ENCODE measurements at regions not wholly inside any gene's neighbourhood (a gene's known extent, or its start where the extent isn't known, plus 50 kb on each side); places are given as distances from the start of the nearest gene placed in this dataset.
A peak's percentile ranks its signal among the peaks of the same experiment; 100 is the strongest.

GRCh38 chr11:128288368-128288767 lies 299.0 kb downstream of the ETS1 start:
- ChIA-PET CTCF (interaction anchor here (1.2 to 9.6 kb wide), 5 partner anchors 35 to 343 kb away, joined by 3 to 148 read pairs (median 8); no protein-coding TSS in a partner anchor), POLR2A (interaction anchor here (0.6 to 21.1 kb wide), 8 partner anchors 17 to 342 kb away, joined by 3 to 691 read pairs (median 49); no protein-coding TSS in a partner anchor)
- peaks cover 66 to 69% of the 10 kb centered on the region in 2 donors for H3K4me1 ChIP-seq (ENCODE audit: control insufficient read depth in 2 of 2, insufficient read depth in 2 of 2, low read length in 2 of 2)
- peak overlapping the region; percentile 42 to 100 (median 97) for H3K27ac Mint-ChIP-seq
- no peaks in the 10 kb centered on the region for H3K27me3 Mint-ChIP-seq
- peaks cover 0 to 20% (median 5%) of the 10 kb centered on the region in 5 donors for H3K36me3 Mint-ChIP-seq
- peaks cover 57 to 95% (median 83%) of the 10 kb centered on the region in 7 donors for H3K4me1 Mint-ChIP-seq
- ATAC-seq (no peak), DNase-seq (no peak)
- H3K4me3 ChIP-seq (ENCODE audit: low read length) = no peak overlapping the region
- H3K4me3 Mint-ChIP-seq = peak overlapping the region in 1 of 10 donors; percentile 6
- H3K9me3 ChIP-seq (ENCODE audit: control insufficient read depth in 2 of 3, low read length in 3 of 3) = no peaks in the 10 kb centered on the region
- intact Hi-C loops (cut with micrococcal nuclease) = loop anchor here in 1 of 2 donors (2.0 to 5.0 kb wide), 3 partner anchors 41 to 116 kb away; no protein-coding TSS in a partner anchor
- no peaks in the 10 kb centered on the region for H3K36me3 ChIP-seq (ENCODE audit: control insufficient read depth in 2 of 3, insufficient read depth in 3 of 3, low read length in 3 of 3)
- H3K9me3 Mint-ChIP-seq = peaks cover 0 to 4% (median 0%) of the 10 kb centered on the region in 11 donors
- H3K27me3 ChIP-seq (ENCODE audit: control insufficient read depth in 2 of 2, insufficient read depth in 2 of 2, low read length in 2 of 2) = no peaks in the 10 kb centered on the region
- no peak overlapping the region for H3K27ac ChIP-seq (ENCODE audit: low read depth, low read length)

- ATAC-seq (no peak), DNase-seq (no peak)
- Histone ChIP-seq H3K4me3 (ENCODE audit: low read length) (peak overlapping the region; percentile 5), H3K9me3 (ENCODE audit: control insufficient read depth in 2 of 3, low read length in 3 of 3) (no peaks in the 10 kb centered on the region), H3K27me3 (ENCODE audit: control insufficient read depth in 2 of 2, insufficient read depth in 2 of 2, low read length in 2 of 2) (no peaks in the 10 kb centered on the region), H3K36me3 (ENCODE audit: control insufficient read depth in 2 of 3, insufficient read depth in 3 of 3, low read length in 3 of 3) (no peaks in the 10 kb centered on the region), H3K27ac (ENCODE audit: low read depth, low read length) (no peak overlapping the region), H3K4me1 (ENCODE audit: control insufficient read depth in 2 of 2, insufficient read depth in 2 of 2, low read length in 2 of 2) (peaks cover 38 to 42% of the 10 kb centered on the region in 2 donors)
- intact Hi-C loops (cut with micrococcal nuclease) = loop anchor here (1.0 to 5.0 kb wide), 3 partner anchors 38 to 546 kb away; no protein-coding TSS in a partner anchor
- Mint-ChIP-seq H3K27me3 (peaks cover 0 to 4% (median 0%) of the 10 kb centered on the region in 5 donors), H3K4me1 (peaks cover 38 to 64% (median 54%) of the 10 kb centered on the region in 7 donors), H3K27ac (peak overlapping the region in 7 of 9 donors; percentile 49 to 97 (median 80)), H3K36me3 (peaks cover 0 to 3% (median 0%) of the 10 kb centered on the region in 5 donors), H3K4me3 (peak overlapping the region; percentile 1 to 68 (median 45)), H3K9me3 (no peaks in the 10 kb centered on the region)
- ChIA-PET CTCF (interaction anchor here (0.5 to 9.6 kb wide), 4 partner anchors 9 to 346 kb away, joined by 3 to 148 read pairs (median 3); no protein-coding TSS in a partner anchor), POLR2A (interaction anchor here (1.0 to 21.1 kb wide), 6 partner anchors 17 to 226 kb away, joined by 3 to 691 read pairs (median 5); no protein-coding TSS in a partner anchor)
Measured at GRCh38 chr11:128285321-128285720, 302.0 kb downstream of the ETS1 start.

GRCh38 chr11:128284634-128285033 lies 302.7 kb downstream of the ETS1 start:
- peak overlapping the region in 8 of 9 donors; percentile 31 to 97 (median 68) for H3K27ac Mint-ChIP-seq
- peaks cover 31 to 58% (median 48%) of the 10 kb centered on the region in 7 donors for H3K4me1 Mint-ChIP-seq
- no peak for ATAC-seq
- H3K9me3 Mint-ChIP-seq = no peaks in the 10 kb centered on the region
- no peaks in the 10 kb centered on the region for H3K36me3 ChIP-seq (ENCODE audit: control insufficient read depth in 2 of 3, insufficient read depth in 3 of 3, low read length in 3 of 3)
- H3K27ac ChIP-seq (ENCODE audit: low read depth, low read length) = no peak overlapping the region
- no peaks in the 10 kb centered on the region for H3K27me3 ChIP-seq (ENCODE audit: control insufficient read depth in 2 of 2, insufficient read depth in 2 of 2, low read length in 2 of 2)
- H3K9me3 ChIP-seq (ENCODE audit: control insufficient read depth in 2 of 3, low read length in 3 of 3) = no peaks in the 10 kb centered on the region
- intact Hi-C loops (cut with micrococcal nuclease) = loop anchor here (1.0 to 5.0 kb wide), 3 partner anchors 37 to 547 kb away; no protein-coding TSS in a partner anchor
- ChIA-PET CTCF (interaction anchor here (0.5 to 9.6 kb wide), 3 partner anchors 208 to 346 kb away, joined by 3 to 148 read pairs (median 3); no protein-coding TSS in a partner anchor), POLR2A (interaction anchor here (1.0 to 21.1 kb wide), 9 partner anchors 18 to 348 kb away, joined by 3 to 691 read pairs (median 4); no protein-coding TSS in a partner anchor)
- H3K4me3 Mint-ChIP-seq = peak overlapping the region in 8 of 10 donors; percentile 1 to 68 (median 45)
- no peak for DNase-seq
- peaks cover 0 to 5% (median 0%) of the 10 kb centered on the region in 5 donors for H3K27me3 Mint-ChIP-seq
- peaks cover 32 to 38% of the 10 kb centered on the region in 2 donors for H3K4me1 ChIP-seq (ENCODE audit: control insufficient read depth in 2 of 2, insufficient read depth in 2 of 2, low read length in 2 of 2)
- H3K4me3 ChIP-seq (ENCODE audit: low read length) = peak overlapping the region; percentile 5
- H3K36me3 Mint-ChIP-seq = peaks cover 0 to 1% (median 0%) of the 10 kb centered on the region in 5 donors

- no peak overlapping the region for H3K27ac Mint-ChIP-seq
Measured at GRCh38 chr11:128283451-128283850, 303.9 kb downstream of the ETS1 start.

GRCh38 chr11:128282053-128282452 lies 305.3 kb downstream of the ETS1 start:
- POLR2A ChIA-PET = no interaction called here
- Mint-ChIP-seq H3K27me3 (peaks cover 0 to 19% (median 0%) of the 10 kb centered on the region in 5 donors), H3K27ac (no peak overlapping the region), H3K4me1 (peaks cover 23 to 32% (median 30%) of the 10 kb centered on the region in 7 donors), H3K36me3 (peaks cover 0 to 5% (median 0%) of the 10 kb centered on the region in 5 donors), H3K9me3 (no peaks in the 10 kb centered on the region), H3K4me3 (no peak overlapping the region)
- H3K9me3 ChIP-seq (ENCODE audit: control insufficient read depth in 2 of 3, low read length in 3 of 3) = no peaks in the 10 kb centered on the region
- H3K36me3 ChIP-seq (ENCODE audit: control insufficient read depth in 2 of 3, insufficient read depth in 3 of 3, low read length in 3 of 3) = no peaks in the 10 kb centered on the region
- ATAC-seq (no peak), DNase-seq (no peak)
- no peaks in the 10 kb centered on the region for H3K27me3 ChIP-seq (ENCODE audit: control insufficient read depth in 2 of 2, insufficient read depth in 2 of 2, low read length in 2 of 2)
- H3K4me1 ChIP-seq (ENCODE audit: control insufficient read depth in 2 of 2, insufficient read depth in 2 of 2, low read length in 2 of 2) = peaks cover 26% of the 10 kb centered on the region in 2 donors
- H3K27ac ChIP-seq (ENCODE audit: low read depth, low read length) = no peak overlapping the region
- intact Hi-C loops (cut with micrococcal nuclease) = no loop called here
- CTCF ChIA-PET = interaction anchor here (0.9 to 9.6 kb wide), 2 partner anchors 231 to 349 kb away, joined by 3 to 148 read pairs; no protein-coding TSS in a partner anchor
- H3K4me3 ChIP-seq (ENCODE audit: low read length) = no peak overlapping the region

More at GRCh38 chr11:128283451-128283850, 303.9 kb downstream of the ETS1 start:
- no peak overlapping the region for H3K4me3 Mint-ChIP-seq
- no peaks in the 10 kb centered on the region for H3K9me3 Mint-ChIP-seq
- H3K27ac ChIP-seq (ENCODE audit: low read depth, low read length) = no peak overlapping the region
- H3K36me3 ChIP-seq (ENCODE audit: control insufficient read depth in 2 of 3, insufficient read depth in 3 of 3, low read length in 3 of 3) = no peaks in the 10 kb centered on the region
- intact Hi-C loops (cut with micrococcal nuclease) = no loop called here
- H3K27me3 Mint-ChIP-seq = peaks cover 0 to 12% (median 0%) of the 10 kb centered on the region in 5 donors
- ATAC-seq = no peak
- DNase-seq = no peak
- H3K4me3 ChIP-seq (ENCODE audit: low read length) = no peak overlapping the region
- POLR2A ChIA-PET = interaction anchor here (0.6 to 21.1 kb wide), 8 partner anchors 10 to 349 kb away, joined by 3 to 691 read pairs (median 3); no protein-coding TSS in a partner anchor
- H3K4me1 Mint-ChIP-seq = peaks cover 28 to 46% (median 41%) of the 10 kb centered on the region in 7 donors
- H3K9me3 ChIP-seq (ENCODE audit: control insufficient read depth in 2 of 3, low read length in 3 of 3) = no peaks in the 10 kb centered on the region
- H3K27me3 ChIP-seq (ENCODE audit: control insufficient read depth in 2 of 2, insufficient read depth in 2 of 2, low read length in 2 of 2) = no peaks in the 10 kb centered on the region
- peaks cover 26 to 28% of the 10 kb centered on the region in 2 donors for H3K4me1 ChIP-seq (ENCODE audit: control insufficient read depth in 2 of 2, insufficient read depth in 2 of 2, low read length in 2 of 2)
- CTCF ChIA-PET = interaction anchor here (0.5 to 9.6 kb wide), 8 partner anchors 52 to 547 kb away, joined by 3 to 148 read pairs (median 4); no protein-coding TSS in a partner anchor
- H3K36me3 Mint-ChIP-seq = peaks cover 0 to 1% (median 0%) of the 10 kb centered on the region in 5 donors

- no peak overlapping the region for H3K4me3 ChIP-seq (ENCODE audit: low read length)
- peaks cover 0 to 5% (median 0%) of the 10 kb centered on the region in 11 donors for H3K9me3 Mint-ChIP-seq
- H3K4me3 Mint-ChIP-seq = no peak overlapping the region
- H3K9me3 ChIP-seq (ENCODE audit: control insufficient read depth in 2 of 3, low read length in 3 of 3) = no peaks in the 10 kb centered on the region
- H3K27ac ChIP-seq (ENCODE audit: low read depth, low read length) = no peak overlapping the region
- intact Hi-C loops (cut with micrococcal nuclease) = no loop called here
- H3K27me3 Mint-ChIP-seq = peaks cover 0 to 24% (median 0%) of the 10 kb centered on the region in 5 donors
- H3K27me3 ChIP-seq (ENCODE audit: control insufficient read depth in 2 of 2, insufficient read depth in 2 of 2, low read length in 2 of 2) = no peaks in the 10 kb centered on the region
- DNase-seq (no peak), ATAC-seq (no peak)
- peaks cover 2 to 13% (median 8%) of the 10 kb centered on the region in 7 donors for H3K4me1 Mint-ChIP-seq
- no peaks in the 10 kb centered on the region for H3K36me3 ChIP-seq (ENCODE audit: control insufficient read depth in 2 of 3, insufficient read depth in 3 of 3, low read length in 3 of 3)
- peaks cover 5 to 11% of the 10 kb centered on the region in 2 donors for H3K4me1 ChIP-seq (ENCODE audit: control insufficient read depth in 2 of 2, insufficient read depth in 2 of 2, low read length in 2 of 2)
- H3K27ac Mint-ChIP-seq = no peak overlapping the region
- POLR2A ChIA-PET = interaction anchor here (0.7 kb wide), 1 partner anchor 33 kb away, joined by 5 read pairs; no protein-coding TSS in a partner anchor
- H3K36me3 Mint-ChIP-seq = peaks cover 0 to 5% (median 4%) of the 10 kb centered on the region in 5 donors
- CTCF ChIA-PET = interaction anchor here (0.9 to 1.6 kb wide), 4 partner anchors 8 to 352 kb away, joined by 3 to 7 read pairs (median 3); no protein-coding TSS in a partner anchor
Measured at GRCh38 chr11:128279866-128280265, 307.5 kb downstream of the ETS1 start.

Data from naive thymus-derived CD4-positive, alpha-beta T cell (primary cell).